HL-60 (cell line): ENCODE measurements at regions not wholly inside any gene's neighbourhood (a gene's known extent, or its start where the extent isn't known, plus 50 kb on each side); places are given as distances from the start of the nearest gene placed in this dataset.

Source experiments
- CTCF ChIP-seq: IDR thresholded peaks from one replicate; pipeline ENCODE4 v1.5.1; 2011; ENCODE audit warnings: low read length, control low read depth, inconsistent platforms; ENCODE audit not compliant: insufficient read depth
- POLR2AphosphoS5 ChIP-seq: IDR thresholded peaks from 2 replicates; pipeline ENCODE4 v1.6.1; 2012; ENCODE audit warnings: low read depth
- REST ChIP-seq: IDR thresholded peaks from 2 replicates; pipeline ENCODE4 v1.6.1; 2012; ENCODE audit warnings: low read depth; ENCODE audit not compliant: insufficient replicate concordance
- SPI1 ChIP-seq: IDR thresholded peaks from 2 replicates; pipeline ENCODE4 v1.6.1; 2012; ENCODE audit warnings: low read depth, mild to moderate bottlenecking, borderline replicate concordance

- TF ChIP-seq CTCF (no peak), REST (no peak), POLR2AphosphoS5 (no peak), SPI1 (no peak)
Measured at GRCh38 chr6:33967966-33968724, 164.3 kb upstream of the MLN start.
